Keratinocyte (primary cell): ENCODE measurements at regions not wholly inside any gene's neighbourhood (a gene's known extent, or its start where the extent isn't known, plus 50 kb on each side); places are given as distances from the start of the nearest gene placed in this dataset.

Experiments used
- EZH2 ChIP-seq: IDR thresholded peaks from one replicate; pipeline ENCODE4 v1.6.1; 2012; ENCODE audit warnings: inconsistent platforms, mild to moderate bottlenecking, low read length, moderate library complexity
- TF ChIP-seq, protein P1 (sequence below), 3 experiments: IDR thresholded peaks in 1 of 3; conservative IDR thresholded peaks in 1 of 3; optimal IDR thresholded peaks in 1 of 3; 2 replicates in 2 of 3; 3 replicates in 1 of 3; pipeline versions ENCODE3 to v1.5.1; 2011; ENCODE audit warnings: low read length in 3 of 3, mild to moderate bottlenecking in 3 of 3, moderate library complexity in 2 of 3, control low read depth in 1 of 3, inconsistent platforms in 1 of 3; ENCODE audit not compliant: insufficient read depth in 2 of 3; ENCODE audit errors: extremely low read depth in 1 of 3

DNA sequence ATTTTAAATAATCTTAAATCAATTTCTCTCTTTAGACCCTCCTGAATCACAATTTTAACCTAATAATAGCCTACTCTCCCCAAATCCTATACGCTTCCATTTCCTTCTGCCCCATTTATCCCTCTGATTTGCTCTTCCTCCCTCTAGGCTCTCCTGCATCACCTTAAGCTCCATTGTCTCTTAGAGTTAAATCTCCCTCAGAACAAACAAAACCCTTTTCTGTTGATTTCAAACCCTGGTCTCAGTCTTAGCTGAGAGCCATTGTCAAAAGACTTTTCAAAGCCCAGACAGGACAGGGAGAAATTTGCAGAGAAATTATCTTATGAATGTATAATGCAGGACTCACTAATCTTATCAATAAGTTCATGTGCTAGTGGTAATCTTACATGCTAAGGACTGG lies 106.1 kb downstream of the C12orf75 start:
- TF ChIP-seq EZH2 = no peak
- TF ChIP-seq, protein P1, sequence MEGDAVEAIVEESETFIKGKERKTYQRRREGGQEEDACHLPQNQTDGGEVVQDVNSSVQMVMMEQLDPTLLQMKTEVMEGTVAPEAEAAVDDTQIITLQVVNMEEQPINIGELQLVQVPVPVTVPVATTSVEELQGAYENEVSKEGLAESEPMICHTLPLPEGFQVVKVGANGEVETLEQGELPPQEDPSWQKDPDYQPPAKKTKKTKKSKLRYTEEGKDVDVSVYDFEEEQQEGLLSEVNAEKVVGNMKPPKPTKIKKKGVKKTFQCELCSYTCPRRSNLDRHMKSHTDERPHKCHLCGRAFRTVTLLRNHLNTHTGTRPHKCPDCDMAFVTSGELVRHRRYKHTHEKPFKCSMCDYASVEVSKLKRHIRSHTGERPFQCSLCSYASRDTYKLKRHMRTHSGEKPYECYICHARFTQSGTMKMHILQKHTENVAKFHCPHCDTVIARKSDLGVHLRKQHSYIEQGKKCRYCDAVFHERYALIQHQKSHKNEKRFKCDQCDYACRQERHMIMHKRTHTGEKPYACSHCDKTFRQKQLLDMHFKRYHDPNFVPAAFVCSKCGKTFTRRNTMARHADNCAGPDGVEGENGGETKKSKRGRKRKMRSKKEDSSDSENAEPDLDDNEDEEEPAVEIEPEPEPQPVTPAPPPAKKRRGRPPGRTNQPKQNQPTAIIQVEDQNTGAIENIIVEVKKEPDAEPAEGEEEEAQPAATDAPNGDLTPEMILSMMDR (optimal IDR thresholded peaks at IDR 0.05 in 1 of 3, IDR thresholded peaks at IDR 0.05 in 1 of 3, conservative IDR thresholded peaks at IDR 0.05 in 1 of 3; ENCODE audit: extremely low read depth in 1 of 3, insufficient read depth in 2 of 3, low read length in 3 of 3) = no peak
